Psoas muscle (tissue), 7 donors: ENCODE measurements at regions not wholly inside any gene's neighbourhood (a gene's known extent, or its start where the extent isn't known, plus 50 kb on each side); places are given as distances from the start of the nearest gene placed in this dataset.

Source experiments
- ATAC-seq, 4 donors: fragments of 200-7000 bp; cut with Tn5 transposase; one replicate each; pipeline ENCODE4 v1.9.1; 2020; ENCODE audit warnings: moderate library complexity in 3 of 4, mild to moderate bottlenecking in 2 of 4
- DNase-seq, 2 donors: peaks; one replicate each; pipeline ENCODE4 v3.0.0-alpha.2; 2020
- H3K27ac ChIP-seq: fragments of 200-600 bp; one replicate; pipeline ENCODE4 v1.8.0; 2022
- H3K27me3 ChIP-seq, 3 donors: fragments of 200-600 bp in 1 of 3; one replicate each; pipeline versions ENCODE4 v1.6.1 to v1.8.0; 2013 to 2022; ENCODE audit warnings: low read length in 2 of 3, mild to moderate bottlenecking in 2 of 3, moderate library complexity in 1 of 3; ENCODE audit not compliant: insufficient read depth in 3 of 3
- H3K36me3 ChIP-seq, 2 donors: fragments of 200-600 bp in 1 of 2; one replicate each; pipeline versions ENCODE4 v1.6.1 to v1.8.0; 2013 to 2022; ENCODE audit warnings: low read depth in 1 of 2, mild to moderate bottlenecking in 1 of 2, moderate library complexity in 1 of 2; ENCODE audit not compliant: insufficient read depth in 1 of 2
- H3K4me1 ChIP-seq: fragments of 200-600 bp; one replicate; pipeline ENCODE4 v1.8.0; 2022
- H3K4me3 ChIP-seq: fragments of 200-600 bp; one replicate; pipeline ENCODE4 v1.8.0; 2022; ENCODE audit warnings: mild to moderate bottlenecking
- H3K9me3 ChIP-seq: fragments of 200-600 bp; one replicate; pipeline ENCODE4 v1.8.0; 2022
- CTCF ChIP-seq: fragments of 200-600 bp; IDR thresholded peaks from one replicate; pipeline ENCODE4 v1.8.0; 2022; ENCODE audit warnings: antibody characterized with exemption
- WGBS, 3 donors: extraction: QIAGEN DNeasy Blood & Tissue Kit; methylation state at CpG; one replicate each; pipeline versions ENCODE4 v1.1.6 to v1.1.7; 2013; 5-methylcytosine and 5-hydroxymethylcytosine counted together
- intact Hi-C, 2 donors: fragments of 100-400 bp; cut with DNase I; formaldehyde crosslinking; loops; one replicate each; pipeline versions ENCODE4 v1.11.0 to v1.14.2; 2022
- donor health status: healthy with polysubstance abuse.
- donor health status: DM: no; HTN: no; CAD: no; lungs with moderate emphysema.
- donor health status: Bipolar disorder and iron deficiency.
- donor health status: healthy.
- donor health status: DM: yes; HTN: yes; CAD: no.
- donor health status: DM: no; HTN: no; CAD: no.
- donor health status: DM: yes; HTN: yes; CAD: no.

GRCh38 chr7:156073366-156074052 lies 261.2 kb upstream of the SHH start:
- Histone ChIP-seq H3K9me3 (no peaks in the 10 kb centered on the region), H3K36me3 (no peaks in the 10 kb centered on the region), H3K27me3 (no peaks in the 10 kb centered on the region), H3K4me1 (no peaks in the 10 kb centered on the region), H3K27ac (no peak overlapping the region), H3K4me3 (no peak overlapping the region)
- intact Hi-C loops: no loop called here
- DNase-seq: peak in 1 of 2 donors; percentile 18
- ATAC-seq: no peak
- WGBS, 3 donors: 67 to 71% (median 68%) methylated on average over 13 of the region's 13 CpGs
- TF ChIP-seq CTCF: no peak

GRCh38 chr7:156071612-156072011 lies 259.3 kb upstream of the SHH start:
- Histone ChIP-seq H3K27me3 (no peaks in the 10 kb centered on the region), H3K4me3 (no peak overlapping the region), H3K9me3 (no peaks in the 10 kb centered on the region), H3K27ac (no peak overlapping the region), H3K4me1 (no peaks in the 10 kb centered on the region), H3K36me3 (no peaks in the 10 kb centered on the region)
- no peak for TF ChIP-seq CTCF
- peak in 1 of 2 donors; percentile 16 for DNase-seq
- intact Hi-C loops: no loop called here
- 70 to 73% (median 71%) methylated on average over 13 of the region's 13 CpGs for WGBS, 3 donors
- ATAC-seq: no peak

- 83 to 86% (median 84%) methylated on average over 4 of the region's 4 CpGs for WGBS, 3 donors
- no peak overlapping the region for H3K27ac ChIP-seq
- H3K4me3 ChIP-seq: no peak overlapping the region
- H3K36me3 ChIP-seq: no peaks in the 10 kb centered on the region
- intact Hi-C loops: no loop called here
- no peak for DNase-seq
- no peak for ATAC-seq
- TF ChIP-seq CTCF: no peak
- no peaks in the 10 kb centered on the region for H3K4me1 ChIP-seq
- H3K27me3 ChIP-seq: no peaks in the 10 kb centered on the region
- no peaks in the 10 kb centered on the region for H3K9me3 ChIP-seq
Measured at GRCh38 chr7:156069891-156070290, 257.6 kb upstream of the SHH start.

GRCh38 chr7:156067156-156067555 lies 254.9 kb upstream of the SHH start:
- no peaks in the 10 kb centered on the region for H3K27me3 ChIP-seq
- no peaks in the 10 kb centered on the region for H3K4me1 ChIP-seq
- no peak overlapping the region for H3K27ac ChIP-seq
- 87 to 91% (median 90%) methylated on average over 10 of the region's 10 CpGs for WGBS, 3 donors
- no peak overlapping the region for H3K4me3 ChIP-seq
- H3K9me3 ChIP-seq: no peaks in the 10 kb centered on the region
- no peak for ATAC-seq
- DNase-seq: no peak
- intact Hi-C loops: no loop called here
- TF ChIP-seq CTCF: no peak
- H3K36me3 ChIP-seq: no peaks in the 10 kb centered on the region

GRCh38 chr7:156065400-156065799 lies 253.1 kb upstream of the SHH start:
- Histone ChIP-seq H3K36me3 (no peaks in the 10 kb centered on the region), H3K27me3 (no peaks in the 10 kb centered on the region), H3K27ac (no peak overlapping the region), H3K4me1 (no peaks in the 10 kb centered on the region), H3K4me3 (no peak overlapping the region), H3K9me3 (no peaks in the 10 kb centered on the region)
- no peak for TF ChIP-seq CTCF
- intact Hi-C loops: no loop called here
- WGBS, 3 donors: 52 to 71% (median 71%) methylated on average over 3 of the region's 3 CpGs
- ATAC-seq (no peak), DNase-seq (no peak)
